KMS-11 (cell line): ENCODE measurements at regions not wholly inside any gene's neighbourhood (a gene's known extent, or its start where the extent isn't known, plus 50 kb on each side); places are given as distances from the start of the nearest gene placed in this dataset.

Source experiments
- H2AFZ ChIP-seq: fragments of 200-600 bp; sonication (generic); 2 replicates; pipeline ENCODE4 v1.6.1; 2016; ENCODE audit warnings: antibody characterized with exemption, mixed run types, low read depth
- H3K27ac ChIP-seq: fragments of 200-600 bp; sonication (generic); 2 replicates; pipeline ENCODE4 v1.6.1; 2016; ENCODE audit warnings: mild to moderate bottlenecking, mixed run types
- H3K27me3 ChIP-seq: fragments of 200-600 bp; sonication (generic); 2 replicates; pipeline ENCODE4 v1.6.1; 2017; ENCODE audit warnings: mild to moderate bottlenecking, low read depth, mixed run types, moderate library complexity; ENCODE audit not compliant: insufficient read depth
- H3K36me3 ChIP-seq: fragments of 200-600 bp; sonication (generic); 2 replicates; pipeline ENCODE4 v1.6.1; 2017; ENCODE audit warnings: mild to moderate bottlenecking, mixed run types; ENCODE audit not compliant: insufficient read depth
- H3K4me1 ChIP-seq: fragments of 200-600 bp; sonication (generic); 2 replicates; pipeline ENCODE4 v1.6.1; 2016; ENCODE audit warnings: mild to moderate bottlenecking, low read depth, mixed run types; ENCODE audit not compliant: poor library complexity, severe bottlenecking
- H3K4me2 ChIP-seq: fragments of 200-600 bp; sonication (generic); 2 replicates; pipeline ENCODE4 v1.7.0; 2016; ENCODE audit warnings: mild to moderate bottlenecking, mixed run types
- H3K4me3 ChIP-seq: fragments of 200-600 bp; sonication (generic); IDR thresholded peaks from 2 replicates; pipeline ENCODE4 v1.6.1; 2017; ENCODE audit warnings: low read depth, low read length, mixed read lengths; ENCODE audit not compliant: insufficient read depth
- H3K79me2 ChIP-seq: fragments of 200-600 bp; sonication (generic); 2 replicates; pipeline ENCODE4 v1.6.1; 2016; ENCODE audit warnings: low read depth, mixed run types; ENCODE audit not compliant: insufficient read depth
- H3K9ac ChIP-seq: fragments of 200-600 bp; sonication (generic); 2 replicates; pipeline ENCODE4 v1.6.1; 2016; ENCODE audit warnings: mild to moderate bottlenecking, mixed run types
- H4K20me1 ChIP-seq: fragments of 200-600 bp; sonication (generic); 2 replicates; pipeline ENCODE4 v1.6.1; 2016; ENCODE audit warnings: mild to moderate bottlenecking, mixed run types; ENCODE audit not compliant: insufficient read depth
- TF ChIP-seq, protein P1 (sequence below): fragments of 200-600 bp; sonication (generic); conservative IDR thresholded peaks from 2 replicates; pipeline ENCODE4 v1.6.1; 2017; ENCODE audit warnings: low read depth, mild to moderate bottlenecking, antibody characterized with exemption, low read length, moderate library complexity, mixed read lengths

GRCh38 chr2:59734743-59735142 is 818.7 kb downstream of the BCL11A start:
- H4K20me1 ChIP-seq, result no peaks in the 10 kb centered on the region
- no peak overlapping the region for H3K9ac ChIP-seq
- H3K79me2 ChIP-seq, result no peaks in the 10 kb centered on the region
- H3K27ac ChIP-seq, result no peak overlapping the region
- no peak overlapping the region for H2AFZ ChIP-seq
- TF ChIP-seq, protein P1, sequence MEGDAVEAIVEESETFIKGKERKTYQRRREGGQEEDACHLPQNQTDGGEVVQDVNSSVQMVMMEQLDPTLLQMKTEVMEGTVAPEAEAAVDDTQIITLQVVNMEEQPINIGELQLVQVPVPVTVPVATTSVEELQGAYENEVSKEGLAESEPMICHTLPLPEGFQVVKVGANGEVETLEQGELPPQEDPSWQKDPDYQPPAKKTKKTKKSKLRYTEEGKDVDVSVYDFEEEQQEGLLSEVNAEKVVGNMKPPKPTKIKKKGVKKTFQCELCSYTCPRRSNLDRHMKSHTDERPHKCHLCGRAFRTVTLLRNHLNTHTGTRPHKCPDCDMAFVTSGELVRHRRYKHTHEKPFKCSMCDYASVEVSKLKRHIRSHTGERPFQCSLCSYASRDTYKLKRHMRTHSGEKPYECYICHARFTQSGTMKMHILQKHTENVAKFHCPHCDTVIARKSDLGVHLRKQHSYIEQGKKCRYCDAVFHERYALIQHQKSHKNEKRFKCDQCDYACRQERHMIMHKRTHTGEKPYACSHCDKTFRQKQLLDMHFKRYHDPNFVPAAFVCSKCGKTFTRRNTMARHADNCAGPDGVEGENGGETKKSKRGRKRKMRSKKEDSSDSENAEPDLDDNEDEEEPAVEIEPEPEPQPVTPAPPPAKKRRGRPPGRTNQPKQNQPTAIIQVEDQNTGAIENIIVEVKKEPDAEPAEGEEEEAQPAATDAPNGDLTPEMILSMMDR, result no peak
- no peak overlapping the region for H3K4me3 ChIP-seq
- H3K4me1 ChIP-seq, result no peaks in the 10 kb centered on the region
- H3K27me3 ChIP-seq, result no peaks in the 10 kb centered on the region
- no peak overlapping the region for H3K4me2 ChIP-seq
- H3K36me3 ChIP-seq, result no peaks in the 10 kb centered on the region

DNA sequence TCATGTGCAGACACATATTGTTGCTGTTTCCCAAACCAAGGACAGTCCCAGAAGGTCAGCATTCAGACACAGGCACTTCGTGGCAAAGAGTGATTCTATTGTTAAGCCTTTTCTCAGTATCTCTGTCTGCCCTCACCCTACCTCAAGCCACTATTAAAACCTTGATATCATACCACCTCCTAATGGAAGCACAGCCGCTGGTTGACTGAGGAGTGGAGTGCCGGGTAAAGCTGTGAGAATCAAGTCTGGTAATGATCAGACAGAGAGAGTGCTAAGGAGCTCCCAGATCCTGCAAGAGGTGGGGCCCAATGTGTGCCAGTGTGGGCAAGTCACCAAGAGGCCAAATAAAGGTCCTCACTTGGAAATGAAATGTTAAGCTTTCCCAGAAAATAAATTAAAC is 819.5 kb downstream of the BCL11A start:
- H3K79me2 ChIP-seq, result no peaks in the 10 kb centered on the region
- no peaks in the 10 kb centered on the region for H3K36me3 ChIP-seq
- H3K4me2 ChIP-seq, result no peak overlapping the region
- no peak overlapping the region for H3K4me3 ChIP-seq
- no peak overlapping the region for H2AFZ ChIP-seq
- no peaks in the 10 kb centered on the region for H3K4me1 ChIP-seq
- H3K27me3 ChIP-seq, result no peaks in the 10 kb centered on the region
- H4K20me1 ChIP-seq, result no peaks in the 10 kb centered on the region
- H3K9ac ChIP-seq, result no peak overlapping the region
- TF ChIP-seq, protein P1, result no peak
- H3K27ac ChIP-seq, result no peak overlapping the region

GRCh38 chr2:59733567-59733930 is 819.9 kb downstream of the BCL11A start:
- no peak overlapping the region for H2AFZ ChIP-seq
- H3K36me3 ChIP-seq, result no peaks in the 10 kb centered on the region

GRCh38 chr2:59732871-59733566 is 820.4 kb downstream of the BCL11A start:
- Histone ChIP-seq H3K9ac (no peak overlapping the region), H3K4me1 (no peaks in the 10 kb centered on the region), H3K4me2 (no peak overlapping the region), H3K27me3 (no peaks in the 10 kb centered on the region), H3K36me3 (no peaks in the 10 kb centered on the region), H3K79me2 (no peaks in the 10 kb centered on the region), H2AFZ (no peak overlapping the region), H3K4me3 (no peak overlapping the region), H4K20me1 (no peaks in the 10 kb centered on the region), H3K27ac (no peak overlapping the region)
- TF ChIP-seq, protein P1, result no peak

More at GRCh38 chr2:59733567-59733930, 819.9 kb downstream of the BCL11A start:
- no peak overlapping the region for H3K4me3 ChIP-seq
- no peaks in the 10 kb centered on the region for H3K79me2 ChIP-seq
- H4K20me1 ChIP-seq, result no peaks in the 10 kb centered on the region
- H3K4me1 ChIP-seq, result no peaks in the 10 kb centered on the region
- H3K9ac ChIP-seq, result no peak overlapping the region
- H3K27ac ChIP-seq, result no peak overlapping the region
- TF ChIP-seq, protein P1, result no peak
- no peak overlapping the region for H3K4me2 ChIP-seq
- no peaks in the 10 kb centered on the region for H3K27me3 ChIP-seq
